Testis (tissue), 2 donors: ENCODE measurements at regions not wholly inside any gene's neighbourhood (a gene's known extent, or its start where the extent isn't known, plus 50 kb on each side); places are given as distances from the start of the nearest gene placed in this dataset.

Experiments used
- DNase-seq: peaks from one replicate; pipeline ENCODE4 v3.0.0-alpha.2; 2019
- H3K27ac ChIP-seq, 2 donors: fragments of 200-600 bp; sonication (generic); one replicate each; pipeline ENCODE4 v1.5.1; 2019
- H3K27me3 ChIP-seq: fragments of 200-600 bp; sonication (generic); one replicate; pipeline ENCODE4 v1.5.1; 2019
- H3K36me3 ChIP-seq: fragments of 200-600 bp; sonication (generic); one replicate; pipeline ENCODE4 v1.5.1; 2017; ENCODE audit warnings: low read depth; ENCODE audit errors: missing control alignments
- H3K4me1 ChIP-seq: fragments of 200-600 bp; sonication (generic); one replicate; pipeline ENCODE4 v1.5.1; 2019
- H3K4me3 ChIP-seq, 2 donors: fragments of 200-600 bp; sonication (generic); one replicate each; pipeline ENCODE4 v1.5.1; 2017 to 2019
- H3K9me3 ChIP-seq: fragments of 200-600 bp; sonication (generic); one replicate; pipeline ENCODE4 v1.5.1; 2017
- CTCF ChIP-seq, 3 experiments: fragments of 450-650 bp in 2 of 3; fragments of 200-600 bp in 1 of 3; sonication (generic) in 1 of 3; IDR thresholded peaks; one replicate each; pipeline ENCODE4 v1.5.1; 2016 to 2019; ENCODE audit warnings: antibody characterized with exemption in 3 of 3, mild to moderate bottlenecking in 2 of 3, moderate library complexity in 1 of 3
- POLR2A ChIP-seq: fragments of 450-650 bp; IDR thresholded peaks from one replicate; pipeline ENCODE4 v1.6.1; 2017; ENCODE audit warnings: antibody characterized with exemption, mild to moderate bottlenecking, moderate library complexity
- WGBS, 2 donors: methylation state at CpG; one replicate each; pipeline ENCODE4 v1.1.5; 2018; 5-methylcytosine and 5-hydroxymethylcytosine counted together
- intact Hi-C: fragments of 100-400 bp; cut with DNase I; formaldehyde crosslinking; loops from one replicate; pipeline ENCODE4 v1.15.1; 2023; ENCODE audit warnings: low total_unique reads

- 86 to 94% methylated on average over 12 of the region's 12 CpGs for WGBS, 2 donors
- DNase-seq = no peak
- Histone ChIP-seq H3K4me3 (no peak overlapping the region), H3K36me3 (no peaks in the 10 kb centered on the region), H3K4me1 (no peaks in the 10 kb centered on the region), H3K27me3 (no peaks in the 10 kb centered on the region), H3K9me3 (no peaks in the 10 kb centered on the region), H3K27ac (no peak overlapping the region)
- intact Hi-C loops = no loop called here
- no peak for TF ChIP-seq POLR2A
- TF ChIP-seq CTCF (IDR thresholded peaks at IDR 0.05) = no peak
These were observed 220.8 kb downstream of the BCAS1 start for GRCh38 chr20:53849471-53850059.

- Histone ChIP-seq H3K27me3 (no peaks in the 10 kb centered on the region), H3K4me1 (no peaks in the 10 kb centered on the region), H3K27ac (no peak overlapping the region), H3K36me3 (no peaks in the 10 kb centered on the region), H3K4me3 (no peak overlapping the region), H3K9me3 (no peaks in the 10 kb centered on the region)
- TF ChIP-seq POLR2A = no peak
- no peak for TF ChIP-seq CTCF (IDR thresholded peaks at IDR 0.05)
- no peak for DNase-seq
- WGBS, 2 donors = 86 to 93% methylated on average over 4 of the region's 4 CpGs
- intact Hi-C loops = no loop called here
These were observed 222.1 kb downstream of the BCAS1 start for GRCh38 chr20:53848304-53848703.

GRCh38 chr20:53847837-53848170, 222.6 kb downstream of the BCAS1 start:
- no peak overlapping the region for H3K4me3 ChIP-seq
- no peaks in the 10 kb centered on the region for H3K4me1 ChIP-seq
- TF ChIP-seq POLR2A = no peak
- TF ChIP-seq CTCF (IDR thresholded peaks at IDR 0.05) = no peak
- no peaks in the 10 kb centered on the region for H3K27me3 ChIP-seq
- no peak for DNase-seq
- intact Hi-C loops = no loop called here
- WGBS, 2 donors = 70 to 79% methylated on average over 2 of the region's 2 CpGs
- no peaks in the 10 kb centered on the region for H3K36me3 ChIP-seq
- no peaks in the 10 kb centered on the region for H3K9me3 ChIP-seq
- no peak overlapping the region for H3K27ac ChIP-seq

- TF ChIP-seq POLR2A (no peak), CTCF (IDR thresholded peaks at IDR 0.05) (no peak)
- Histone ChIP-seq H3K9me3 (no peaks in the 10 kb centered on the region), H3K36me3 (no peaks in the 10 kb centered on the region), H3K27ac (no peak overlapping the region), H3K27me3 (no peaks in the 10 kb centered on the region), H3K4me3 (no peak overlapping the region), H3K4me1 (no peaks in the 10 kb centered on the region)
- intact Hi-C loops = no loop called here
- DNase-seq = no peak
- 86 to 89% methylated on average over 8 of the region's 8 CpGs for WGBS, 2 donors
These were observed 223.1 kb downstream of the BCAS1 start for GRCh38 chr20:53847139-53847836.

- Histone ChIP-seq H3K36me3 (no peaks in the 10 kb centered on the region), H3K27me3 (no peaks in the 10 kb centered on the region), H3K4me3 (no peak overlapping the region), H3K4me1 (no peaks in the 10 kb centered on the region), H3K27ac (no peak overlapping the region), H3K9me3 (no peaks in the 10 kb centered on the region)
- TF ChIP-seq CTCF (IDR thresholded peaks at IDR 0.05) = no peak
- no peak for TF ChIP-seq POLR2A
- intact Hi-C loops = no loop called here
- no peak for DNase-seq
- 89 to 90% methylated on average over 10 of the region's 10 CpGs for WGBS, 2 donors
These were observed 223.8 kb downstream of the BCAS1 start for GRCh38 chr20:53846640-53847039.
